ENCODE measurements at regions not wholly inside any gene's neighbourhood (a gene's known extent, or its start where the extent isn't known, plus 50 kb on each side); places are given as distances from the start of the nearest gene placed in this dataset.

- no peak overlapping the region for H3K27ac ChIP-seq (ENCODE audit: insufficient read depth in 1 of 2, low read depth in 1 of 2, low read length in 2 of 2, poor library complexity in 1 of 2, severe bottlenecking in 2 of 2)
- DNase-seq: no peak
- H3K27me3 ChIP-seq (replicated peaks in 2 of 5; ENCODE audit: control insufficient read depth in 4 of 5, insufficient read depth in 5 of 5, low read length in 4 of 5): no peaks in the 10 kb centered on the region
- WGBS (ENCODE audit: insufficient coverage): 96% methylated on average over 3 of the region's 5 CpGs
- peaks cover 0 to 10% (median 6%) of the 10 kb centered on the region in 4 experiments for H3K4me1 ChIP-seq (ENCODE audit: control extremely low read depth in 1 of 4, control insufficient read depth in 4 of 4, insufficient read depth in 4 of 4, low read length in 3 of 4)
- H3K36me3 ChIP-seq (ENCODE audit: control insufficient read depth in 4 of 4, insufficient read depth in 4 of 4, low read length in 3 of 4): no peaks in the 10 kb centered on the region
- ChIA-PET POLR2A (no interaction called here), CTCF (no interaction called here)
- H3K9me3 ChIP-seq (ENCODE audit: control extremely low read depth in 1 of 5, control insufficient read depth in 4 of 5, insufficient read depth in 2 of 5, low read depth in 1 of 5, low read length in 4 of 5): no peaks in the 10 kb centered on the region
- no peak overlapping the region for H3K4me3 ChIP-seq (ENCODE audit: control insufficient read depth in 1 of 7, extremely low read depth in 1 of 7, insufficient read depth in 4 of 7, low read depth in 2 of 7, low read length in 6 of 7)
Observed at GRCh38 chr4:32145987-32146386, 1425.8 kb downstream of the PCDH7 start.

- Histone ChIP-seq H3K27ac (ENCODE audit: insufficient read depth in 1 of 2, low read depth in 1 of 2, low read length in 2 of 2, poor library complexity in 1 of 2, severe bottlenecking in 2 of 2) (no peak overlapping the region), H3K4me1 (ENCODE audit: control extremely low read depth in 1 of 4, control insufficient read depth in 4 of 4, insufficient read depth in 4 of 4, low read length in 3 of 4) (no peaks in the 10 kb centered on the region), H3K36me3 (ENCODE audit: control insufficient read depth in 4 of 4, insufficient read depth in 4 of 4, low read length in 3 of 4) (no peaks in the 10 kb centered on the region), H3K27me3 (replicated peaks in 2 of 5; ENCODE audit: control insufficient read depth in 4 of 5, insufficient read depth in 5 of 5, low read length in 4 of 5) (no peaks in the 10 kb centered on the region), H3K9me3 (ENCODE audit: control extremely low read depth in 1 of 5, control insufficient read depth in 4 of 5, insufficient read depth in 2 of 5, low read depth in 1 of 5, low read length in 4 of 5) (no peaks in the 10 kb centered on the region), H3K4me3 (ENCODE audit: control insufficient read depth in 1 of 7, extremely low read depth in 1 of 7, insufficient read depth in 4 of 7, low read depth in 2 of 7, low read length in 6 of 7) (no peak overlapping the region)
- DNase-seq: no peak
- POLR2A ChIA-PET: no interaction called here
- CTCF ChIA-PET: interaction anchor here (1.6 kb wide), 1 partner anchor 15 kb away, joined by 3 read pairs; no protein-coding TSS in a partner anchor
- WGBS (ENCODE audit: insufficient coverage): 100% methylated on average over 1 of the region's 5 CpGs
Observed at GRCh38 chr4:32147446-32148085, 1427.4 kb downstream of the PCDH7 start.

GRCh38 chr4:32148111-32148666 is 1428.0 kb downstream of the PCDH7 start:
- ChIA-PET POLR2A (no interaction called here), CTCF (interaction anchor here (1.6 kb wide), 1 partner anchor 16 kb away, joined by 3 read pairs; no protein-coding TSS in a partner anchor)

GRCh38 chr4:32158961-32159360 is 1438.8 kb downstream of the PCDH7 start:
- DNase-seq: no peak
- WGBS (ENCODE audit: insufficient coverage): no CpG with 5 or more reads among the region's 1 CpG
- no peak overlapping the region for H3K4me3 ChIP-seq (ENCODE audit: control insufficient read depth in 1 of 7, extremely low read depth in 1 of 7, insufficient read depth in 4 of 7, low read depth in 2 of 7, low read length in 6 of 7)
- H3K4me1 ChIP-seq (ENCODE audit: control extremely low read depth in 1 of 4, control insufficient read depth in 4 of 4, insufficient read depth in 4 of 4, low read length in 3 of 4): no peaks in the 10 kb centered on the region
- no peaks in the 10 kb centered on the region for H3K36me3 ChIP-seq (ENCODE audit: control insufficient read depth in 4 of 4, insufficient read depth in 4 of 4, low read length in 3 of 4)
- POLR2A ChIA-PET: no interaction called here
- no peak overlapping the region for H3K27ac ChIP-seq (ENCODE audit: insufficient read depth in 1 of 2, low read depth in 1 of 2, low read length in 2 of 2, poor library complexity in 1 of 2, severe bottlenecking in 2 of 2)
- CTCF ChIA-PET: no interaction called here
- peaks cover 0 to 1% (median 0%) of the 10 kb centered on the region in 5 experiments for H3K9me3 ChIP-seq (ENCODE audit: control extremely low read depth in 1 of 5, control insufficient read depth in 4 of 5, insufficient read depth in 2 of 5, low read depth in 1 of 5, low read length in 4 of 5)
- no peaks in the 10 kb centered on the region for H3K27me3 ChIP-seq (replicated peaks in 2 of 5; ENCODE audit: control insufficient read depth in 4 of 5, insufficient read depth in 5 of 5, low read length in 4 of 5)

More at GRCh38 chr4:32148111-32148666, 1428.0 kb downstream of the PCDH7 start:
- no peak overlapping the region for H3K4me3 ChIP-seq (ENCODE audit: control insufficient read depth in 1 of 7, extremely low read depth in 1 of 7, insufficient read depth in 4 of 7, low read depth in 2 of 7, low read length in 6 of 7)
- H3K9me3 ChIP-seq (ENCODE audit: control extremely low read depth in 1 of 5, control insufficient read depth in 4 of 5, insufficient read depth in 2 of 5, low read depth in 1 of 5, low read length in 4 of 5): no peaks in the 10 kb centered on the region
- H3K4me1 ChIP-seq (ENCODE audit: control extremely low read depth in 1 of 4, control insufficient read depth in 4 of 4, insufficient read depth in 4 of 4, low read length in 3 of 4): no peaks in the 10 kb centered on the region
- no peaks in the 10 kb centered on the region for H3K36me3 ChIP-seq (ENCODE audit: control insufficient read depth in 4 of 4, insufficient read depth in 4 of 4, low read length in 3 of 4)
- no peak overlapping the region for H3K27ac ChIP-seq (ENCODE audit: insufficient read depth in 1 of 2, low read depth in 1 of 2, low read length in 2 of 2, poor library complexity in 1 of 2, severe bottlenecking in 2 of 2)
- no peak for DNase-seq
- no CpG with 5 or more reads among the region's 2 CpGs for WGBS (ENCODE audit: insufficient coverage)
- H3K27me3 ChIP-seq (replicated peaks in 2 of 5; ENCODE audit: control insufficient read depth in 4 of 5, insufficient read depth in 5 of 5, low read length in 4 of 5): no peaks in the 10 kb centered on the region

- CTCF ChIA-PET: no interaction called here
- Histone ChIP-seq H3K9me3 (ENCODE audit: control extremely low read depth in 1 of 5, control insufficient read depth in 4 of 5, insufficient read depth in 2 of 5, low read depth in 1 of 5, low read length in 4 of 5) (peaks cover 0 to 1% (median 0%) of the 10 kb centered on the region in 5 experiments), H3K27ac (ENCODE audit: insufficient read depth in 1 of 2, low read depth in 1 of 2, low read length in 2 of 2, poor library complexity in 1 of 2, severe bottlenecking in 2 of 2) (no peak overlapping the region), H3K36me3 (ENCODE audit: control insufficient read depth in 4 of 4, insufficient read depth in 4 of 4, low read length in 3 of 4) (no peaks in the 10 kb centered on the region), H3K4me3 (ENCODE audit: control insufficient read depth in 1 of 7, extremely low read depth in 1 of 7, insufficient read depth in 4 of 7, low read depth in 2 of 7, low read length in 6 of 7) (no peak overlapping the region), H3K4me1 (ENCODE audit: control extremely low read depth in 1 of 4, control insufficient read depth in 4 of 4, insufficient read depth in 4 of 4, low read length in 3 of 4) (no peaks in the 10 kb centered on the region), H3K27me3 (replicated peaks in 2 of 5; ENCODE audit: control insufficient read depth in 4 of 5, insufficient read depth in 5 of 5, low read length in 4 of 5) (no peaks in the 10 kb centered on the region)
- DNase-seq: no peak
- POLR2A ChIA-PET: no interaction called here
- no CpG with 5 or more reads among the region's 3 CpGs for WGBS (ENCODE audit: insufficient coverage)
Observed at GRCh38 chr4:32161392-32161791, 1441.2 kb downstream of the PCDH7 start.

GRCh38 chr4:32163125-32163524 is 1443.0 kb downstream of the PCDH7 start:
- Histone ChIP-seq H3K27me3 (replicated peaks in 2 of 5; ENCODE audit: control insufficient read depth in 4 of 5, insufficient read depth in 5 of 5, low read length in 4 of 5) (no peaks in the 10 kb centered on the region), H3K9me3 (ENCODE audit: control extremely low read depth in 1 of 5, control insufficient read depth in 4 of 5, insufficient read depth in 2 of 5, low read depth in 1 of 5, low read length in 4 of 5) (no peaks in the 10 kb centered on the region), H3K4me1 (ENCODE audit: control extremely low read depth in 1 of 4, control insufficient read depth in 4 of 4, insufficient read depth in 4 of 4, low read length in 3 of 4) (no peaks in the 10 kb centered on the region), H3K27ac (ENCODE audit: insufficient read depth in 1 of 2, low read depth in 1 of 2, low read length in 2 of 2, poor library complexity in 1 of 2, severe bottlenecking in 2 of 2) (no peak overlapping the region), H3K4me3 (ENCODE audit: control insufficient read depth in 1 of 7, extremely low read depth in 1 of 7, insufficient read depth in 4 of 7, low read depth in 2 of 7, low read length in 6 of 7) (no peak overlapping the region), H3K36me3 (ENCODE audit: control insufficient read depth in 4 of 4, insufficient read depth in 4 of 4, low read length in 3 of 4) (no peaks in the 10 kb centered on the region)
- POLR2A ChIA-PET: no interaction called here
- no peak for DNase-seq
- 27% methylated on average over 1 of the region's 3 CpGs for WGBS (ENCODE audit: insufficient coverage)
- CTCF ChIA-PET: no interaction called here

GRCh38 chr4:32169841-32170240 is 1449.7 kb downstream of the PCDH7 start:
- WGBS (ENCODE audit: insufficient coverage): 90% methylated on average over 3 of the region's 3 CpGs
- Histone ChIP-seq H3K9me3 (ENCODE audit: control extremely low read depth in 1 of 5, control insufficient read depth in 4 of 5, insufficient read depth in 2 of 5, low read depth in 1 of 5, low read length in 4 of 5) (no peaks in the 10 kb centered on the region), H3K4me1 (ENCODE audit: control extremely low read depth in 1 of 4, control insufficient read depth in 4 of 4, insufficient read depth in 4 of 4, low read length in 3 of 4) (no peaks in the 10 kb centered on the region), H3K27ac (ENCODE audit: insufficient read depth in 1 of 2, low read depth in 1 of 2, low read length in 2 of 2, poor library complexity in 1 of 2, severe bottlenecking in 2 of 2) (no peak overlapping the region), H3K27me3 (replicated peaks in 2 of 5; ENCODE audit: control insufficient read depth in 4 of 5, insufficient read depth in 5 of 5, low read length in 4 of 5) (no peaks in the 10 kb centered on the region), H3K36me3 (ENCODE audit: control insufficient read depth in 4 of 4, insufficient read depth in 4 of 4, low read length in 3 of 4) (no peaks in the 10 kb centered on the region), H3K4me3 (ENCODE audit: control insufficient read depth in 1 of 7, extremely low read depth in 1 of 7, insufficient read depth in 4 of 7, low read depth in 2 of 7, low read length in 6 of 7) (no peak overlapping the region)
- DNase-seq: no peak
- ChIA-PET POLR2A (no interaction called here), CTCF (no interaction called here)

Measured in common myeloid progenitor, CD34-positive (primary cell).